ENCODE measurements at regions not wholly inside any gene's neighbourhood (a gene's known extent, or its start where the extent isn't known, plus 50 kb on each side); places are given as distances from the start of the nearest gene placed in this dataset.

DNA sequence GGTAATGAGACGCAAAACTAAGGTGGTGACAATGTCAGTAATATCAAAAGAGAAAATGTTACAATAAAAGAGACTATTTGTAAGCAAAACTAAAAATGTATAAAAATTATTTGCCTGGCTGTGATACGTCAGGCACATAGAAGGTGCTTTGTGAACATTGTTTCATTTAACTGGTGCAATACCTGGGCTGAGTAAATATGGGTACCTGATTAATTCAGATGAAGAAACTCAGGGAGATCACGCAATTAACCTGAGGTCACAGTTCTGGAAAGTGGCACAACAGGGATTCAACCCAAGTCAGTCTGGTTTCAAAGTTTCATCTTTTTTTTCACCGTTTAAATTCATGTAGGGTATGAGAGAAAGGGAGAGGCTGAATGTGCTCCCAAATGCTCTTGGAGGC, 71.0 kb upstream of the KRAS start:
- TF ChIP-seq, protein P1, sequence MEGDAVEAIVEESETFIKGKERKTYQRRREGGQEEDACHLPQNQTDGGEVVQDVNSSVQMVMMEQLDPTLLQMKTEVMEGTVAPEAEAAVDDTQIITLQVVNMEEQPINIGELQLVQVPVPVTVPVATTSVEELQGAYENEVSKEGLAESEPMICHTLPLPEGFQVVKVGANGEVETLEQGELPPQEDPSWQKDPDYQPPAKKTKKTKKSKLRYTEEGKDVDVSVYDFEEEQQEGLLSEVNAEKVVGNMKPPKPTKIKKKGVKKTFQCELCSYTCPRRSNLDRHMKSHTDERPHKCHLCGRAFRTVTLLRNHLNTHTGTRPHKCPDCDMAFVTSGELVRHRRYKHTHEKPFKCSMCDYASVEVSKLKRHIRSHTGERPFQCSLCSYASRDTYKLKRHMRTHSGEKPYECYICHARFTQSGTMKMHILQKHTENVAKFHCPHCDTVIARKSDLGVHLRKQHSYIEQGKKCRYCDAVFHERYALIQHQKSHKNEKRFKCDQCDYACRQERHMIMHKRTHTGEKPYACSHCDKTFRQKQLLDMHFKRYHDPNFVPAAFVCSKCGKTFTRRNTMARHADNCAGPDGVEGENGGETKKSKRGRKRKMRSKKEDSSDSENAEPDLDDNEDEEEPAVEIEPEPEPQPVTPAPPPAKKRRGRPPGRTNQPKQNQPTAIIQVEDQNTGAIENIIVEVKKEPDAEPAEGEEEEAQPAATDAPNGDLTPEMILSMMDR (IDR thresholded peaks at IDR 0.05): no peak
- TF ChIP-seq POLR2A (IDR thresholded peaks at IDR 0.05): no peak
